ENCODE measurements at regions not wholly inside any gene's neighbourhood (a gene's known extent, or its start where the extent isn't known, plus 50 kb on each side); places are given as distances from the start of the nearest gene placed in this dataset.

GRCh38 chr7:21099955-21100354 is 313.3 kb upstream of the SP8 start:
- TF ChIP-seq CTCF (conservative IDR thresholded peaks at IDR 0.05; ENCODE audit: low read length), result no peak
- TF ChIP-seq EZH2phosphoT487 (IDR thresholded peaks at IDR 0.05; ENCODE audit: borderline replicate concordance, low read depth, low read length), result no peak

Measured in OCI-LY7 (cell line).